Hematopoietic multipotent progenitor cell treated with erythropoietin and hydrocortisone succinate and interleukin-3 and kit ligand, for 15 days (in vitro differentiated cells): ENCODE measurements at regions not wholly inside any gene's neighbourhood (a gene's known extent, or its start where the extent isn't known, plus 50 kb on each side); places are given as distances from the start of the nearest gene placed in this dataset.
"Not testable (repeated sequence)": the region's sequence is repeated elsewhere in the genome, so short reads cannot be mapped to it uniquely, and the experiment has no call there.

Experiments used
- DNase-seq: peaks from one replicate; pipeline ENCODE4 v3.0.0-alpha.2; 2015; ENCODE audit warnings: low spot score

DNA sequence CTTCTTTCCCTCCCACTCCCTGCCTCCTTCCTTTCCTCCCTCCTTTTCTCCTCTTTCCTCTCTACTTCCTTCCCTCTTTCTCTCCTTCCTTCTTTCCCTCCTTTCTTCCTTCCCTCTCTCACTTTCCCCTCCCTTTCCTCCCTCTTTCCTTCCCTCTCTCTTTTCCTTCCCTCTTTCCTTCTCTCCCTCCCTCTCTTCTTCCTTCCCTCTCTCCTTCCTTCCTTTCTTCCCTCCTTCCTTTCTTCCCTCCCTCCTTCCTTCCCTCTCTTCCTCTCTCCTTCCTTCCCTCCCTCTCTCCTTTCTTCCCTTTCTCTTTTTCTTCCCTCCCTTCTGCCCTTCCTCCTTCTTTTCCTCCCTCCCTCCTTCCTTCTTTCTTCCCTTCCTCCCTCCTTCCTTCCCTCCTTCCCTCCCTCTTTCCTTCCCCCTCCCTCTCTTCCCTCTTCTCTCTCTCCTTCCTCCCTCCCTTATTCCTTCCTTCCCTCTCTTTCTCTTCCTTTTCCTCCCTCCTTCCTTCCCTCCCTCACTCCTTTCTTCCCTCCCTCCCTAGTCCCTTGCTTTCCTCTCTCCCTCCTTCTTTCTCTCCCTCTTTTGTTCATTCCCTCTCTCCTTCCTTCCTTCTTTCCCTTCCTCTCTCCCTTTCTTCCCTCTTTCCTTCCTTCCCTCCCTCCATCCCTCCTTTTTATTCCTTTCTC lies 443.9 kb downstream of the ZNF536 start:
- DNase-seq = no peak

DNA sequence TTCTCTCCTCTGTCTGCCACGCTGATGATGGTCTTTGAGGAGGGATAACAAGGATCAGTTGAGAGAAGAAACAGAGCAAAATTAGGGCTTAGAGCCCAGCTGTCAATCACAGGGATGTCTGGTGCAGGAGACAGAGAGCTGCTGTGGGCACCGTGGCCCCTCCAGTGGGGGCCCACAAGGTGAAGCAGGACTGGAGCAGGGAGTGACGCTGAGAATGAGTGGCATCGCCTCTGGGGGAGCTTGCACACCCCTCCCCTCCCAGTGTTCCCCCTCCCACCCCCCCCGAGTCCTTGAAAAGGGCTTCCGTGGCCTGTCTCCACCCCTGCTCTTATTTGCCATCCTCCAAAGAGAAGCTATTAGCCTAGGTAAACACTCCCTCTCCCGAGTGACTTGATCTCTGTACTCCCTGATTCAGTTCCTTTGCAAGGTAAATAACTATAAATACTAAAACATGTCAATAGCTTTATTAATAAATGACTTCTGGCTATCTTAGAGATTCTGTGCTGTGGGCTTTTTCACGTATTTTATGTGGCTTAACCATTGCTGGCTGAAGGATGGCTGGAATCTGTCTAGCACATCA lies 440.0 kb downstream of the ZNF536 start:
- DNase-seq = no peak

DNA sequence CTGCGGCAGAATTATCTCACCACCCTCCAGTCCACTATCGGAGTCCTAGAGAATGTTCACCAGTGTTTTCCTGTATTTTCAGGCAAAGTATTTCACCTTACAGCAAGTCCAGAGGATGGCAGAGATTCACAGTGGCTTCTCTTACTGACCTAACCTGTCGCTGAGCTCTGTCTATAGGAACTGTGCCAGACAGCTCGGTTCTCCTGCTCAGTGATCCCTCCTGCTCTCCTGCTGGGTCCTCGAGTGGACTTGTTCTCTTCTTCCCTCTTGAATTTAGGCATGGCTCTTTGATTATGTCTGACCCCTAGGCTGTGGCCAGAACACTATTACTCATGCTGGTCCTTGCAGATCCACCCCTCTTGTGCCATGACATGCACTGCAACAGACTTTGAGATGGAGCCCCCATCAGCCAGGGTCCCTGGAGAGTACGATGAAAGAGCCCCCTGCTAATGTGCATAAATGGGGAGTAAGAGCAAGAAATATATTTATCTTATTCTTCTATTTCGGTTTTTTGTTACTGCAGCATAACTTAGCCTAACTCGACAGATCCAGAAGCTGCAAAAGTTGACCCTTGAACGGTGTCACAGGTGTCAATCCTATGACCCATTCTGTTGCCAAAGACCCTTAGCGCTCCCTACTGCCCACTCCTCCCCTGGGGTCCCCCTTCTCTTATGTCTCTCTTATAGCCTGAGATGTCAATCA lies 439.4 kb downstream of the ZNF536 start:
- DNase-seq = no peak

DNA sequence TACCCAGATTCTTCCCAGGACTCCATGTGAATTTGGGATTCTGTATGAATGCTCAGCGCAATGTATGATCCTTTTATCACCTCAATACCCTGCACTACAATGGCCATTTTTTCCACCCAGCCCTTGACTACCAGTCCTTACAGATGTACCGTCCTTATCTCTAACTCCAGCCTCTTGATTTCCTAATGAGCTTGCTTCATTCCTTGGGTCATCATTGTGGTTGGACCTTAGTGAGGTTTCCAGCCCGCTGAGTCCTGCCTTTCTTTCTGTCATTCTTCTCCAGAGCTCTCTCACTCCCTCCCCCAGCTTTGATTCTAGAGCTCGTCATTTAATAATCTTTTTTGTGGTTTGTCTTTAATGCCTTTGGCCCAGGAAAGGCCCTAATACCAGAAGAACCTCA lies 438.5 kb downstream of the ZNF536 start:
- no peak for DNase-seq

DNA sequence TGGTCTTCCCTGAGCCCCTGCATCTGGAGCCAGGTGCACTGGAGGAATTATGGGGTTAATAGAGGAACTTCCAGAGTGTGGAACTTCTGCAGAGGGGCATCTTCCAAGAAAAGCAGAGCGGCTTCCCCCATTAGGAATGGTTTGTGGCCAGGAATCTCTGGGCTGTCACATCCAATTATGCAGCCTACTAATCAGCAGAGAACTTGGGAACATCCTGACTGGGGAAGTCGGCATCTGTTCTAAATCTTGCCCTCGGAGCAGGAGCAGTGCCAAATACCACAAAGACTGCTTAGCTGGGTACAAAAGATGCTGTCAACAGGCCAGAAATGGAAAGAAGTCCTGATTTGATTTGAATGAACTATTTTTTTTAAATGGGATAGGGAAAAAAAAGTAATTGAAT lies 435.1 kb downstream of the ZNF536 start:
- DNase-seq = no peak

DNA sequence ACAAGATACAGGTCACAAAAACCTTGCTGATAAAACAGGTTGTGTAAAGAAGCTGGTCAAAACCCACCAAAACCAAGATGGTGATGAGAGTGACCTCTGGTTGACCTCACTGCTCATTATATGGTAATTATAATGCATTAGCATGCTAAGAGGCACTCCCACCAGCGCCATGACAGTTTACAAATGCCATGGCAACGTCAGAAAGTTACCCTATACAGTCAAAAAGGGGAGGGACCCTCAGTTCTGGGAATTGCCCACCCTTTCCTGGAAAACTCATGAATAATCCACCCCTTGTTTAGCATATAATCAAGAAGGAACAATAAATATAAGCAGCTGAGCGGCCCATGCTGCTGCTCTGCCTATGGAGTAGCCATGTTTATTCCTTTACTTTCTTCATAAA lies 434.1 kb downstream of the ZNF536 start:
- DNase-seq = no peak

DNA sequence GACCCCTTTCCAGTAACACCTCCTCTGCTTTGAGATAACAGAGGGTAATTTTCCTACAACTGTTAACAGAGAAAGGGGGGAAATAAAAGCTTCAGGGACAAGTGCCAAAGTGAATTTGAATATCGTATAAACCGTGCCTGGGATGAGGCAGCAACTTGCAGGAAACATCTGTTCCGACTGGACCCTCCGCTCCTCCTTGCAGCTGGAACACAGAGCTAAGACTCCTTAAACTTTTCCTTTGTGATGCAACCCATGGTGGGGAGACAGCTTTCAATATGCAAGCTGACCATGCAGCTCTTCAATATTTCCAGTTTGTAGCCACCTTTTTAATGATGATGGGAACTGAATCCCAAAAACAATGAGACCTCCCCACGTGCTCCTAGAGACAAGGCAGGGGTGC lies 432.6 kb downstream of the ZNF536 start:
- DNase-seq = no peak

DNA sequence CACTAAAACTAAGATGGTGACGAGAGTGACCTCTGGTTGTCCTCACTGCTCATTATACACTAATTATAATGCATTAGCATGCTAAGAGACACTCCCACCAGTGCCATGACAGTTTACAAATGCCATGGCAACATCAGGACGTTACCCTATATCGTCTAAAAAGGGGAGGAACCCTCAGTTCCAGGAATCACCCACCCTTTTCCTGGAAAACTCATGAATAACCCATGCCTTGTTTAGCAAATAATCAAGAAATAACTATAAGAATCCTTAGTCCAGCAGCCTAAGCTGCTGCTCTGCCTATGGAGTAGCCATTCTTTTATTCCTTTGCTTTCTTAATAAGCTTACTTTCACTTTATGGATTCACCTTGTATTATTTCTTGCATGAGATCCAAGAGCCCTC lies 432.1 kb downstream of the ZNF536 start:
- DNase-seq = not testable (repeated sequence)

DNA sequence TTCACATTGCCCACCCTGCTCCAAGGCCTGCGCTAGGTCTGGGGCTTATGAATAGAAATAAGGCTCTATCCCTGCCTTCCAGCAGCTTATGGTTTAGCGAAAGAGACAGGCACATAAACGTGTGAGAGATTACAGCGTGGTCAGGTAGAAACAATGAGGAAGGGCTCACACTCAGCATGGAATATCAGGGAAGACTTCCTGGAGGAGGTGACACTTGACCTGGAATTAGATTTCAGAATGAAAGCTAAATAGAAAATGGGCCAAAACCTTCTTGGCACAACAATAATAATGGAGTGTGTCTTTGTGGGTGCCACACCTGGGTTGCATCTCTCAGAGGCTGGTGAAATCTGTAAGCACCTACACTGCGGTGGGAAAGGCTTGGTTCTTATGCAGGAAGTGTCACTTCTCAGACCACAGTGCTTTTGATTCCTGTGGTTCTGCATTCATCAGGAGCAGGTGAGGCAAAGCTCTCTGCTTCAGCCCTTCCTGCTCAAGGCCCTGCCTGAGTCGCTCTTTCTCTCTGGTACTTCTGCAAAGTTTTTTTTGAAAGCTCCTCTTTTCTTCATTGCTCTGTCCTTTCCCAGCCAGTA lies 430.3 kb downstream of the ZNF536 start:
- no peak for DNase-seq

DNA sequence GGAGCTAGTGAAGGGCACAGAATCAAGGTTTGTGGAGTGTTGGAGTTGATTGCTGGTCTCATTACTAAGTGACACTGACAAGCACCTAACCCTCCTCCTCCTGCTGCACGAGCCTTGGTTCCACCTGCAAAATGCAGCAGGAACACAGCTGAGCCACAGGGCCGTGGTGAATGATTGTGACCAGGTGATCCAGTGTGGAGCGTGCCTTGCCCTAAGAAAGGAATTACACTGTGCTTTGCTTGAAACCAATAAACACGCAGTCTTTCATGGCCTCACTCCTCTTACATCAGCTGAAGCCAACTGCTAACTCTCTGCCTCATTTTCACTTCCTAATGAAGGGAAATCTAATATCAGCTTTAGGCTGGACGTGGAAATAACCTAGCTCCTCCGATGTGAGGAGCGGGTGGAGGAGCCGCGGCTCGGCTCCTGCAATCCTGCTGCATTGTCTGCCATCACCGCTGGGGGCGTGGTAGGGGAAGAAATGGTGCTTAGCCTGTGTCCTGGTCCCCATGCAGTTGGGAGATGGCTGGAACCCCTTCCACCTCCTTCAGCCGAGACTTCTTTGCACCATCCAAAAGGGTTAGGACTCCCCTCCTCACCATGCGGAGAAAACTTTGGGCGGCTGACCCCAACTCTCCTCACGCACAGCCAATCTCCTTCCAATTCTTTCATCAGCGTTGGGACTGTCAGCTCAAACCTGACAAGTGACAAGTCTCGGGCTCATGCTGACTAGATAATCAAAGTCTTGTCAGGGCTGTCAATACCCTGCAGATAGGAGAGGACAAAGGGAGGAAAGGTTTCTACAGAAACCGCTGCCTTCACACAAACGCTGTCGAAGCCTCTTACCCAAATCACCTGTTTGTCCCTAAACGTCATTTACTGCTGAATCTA lies 427.9 kb downstream of the ZNF536 start:
- DNase-seq = peak; percentile 7

DNA sequence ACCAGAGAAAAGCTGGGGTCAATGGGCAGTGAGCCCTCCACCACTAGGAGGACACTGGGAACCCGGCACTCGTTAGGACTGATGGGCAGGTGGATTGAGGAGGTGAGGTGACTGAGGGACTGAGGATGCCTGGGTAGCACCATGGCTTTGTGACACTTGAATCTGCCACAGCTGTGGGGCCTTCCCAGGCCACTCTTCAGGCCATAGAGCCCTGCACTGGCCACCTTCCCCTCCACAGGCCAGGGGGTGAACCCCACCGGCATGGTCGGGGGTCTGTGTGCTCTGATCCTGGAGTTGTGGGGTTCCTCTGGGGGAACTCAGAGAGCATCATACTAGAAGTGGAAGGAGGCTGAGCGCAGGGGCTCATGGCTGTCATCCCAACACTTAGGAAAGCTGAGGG lies 423.5 kb downstream of the ZNF536 start:
- no peak for DNase-seq

DNA sequence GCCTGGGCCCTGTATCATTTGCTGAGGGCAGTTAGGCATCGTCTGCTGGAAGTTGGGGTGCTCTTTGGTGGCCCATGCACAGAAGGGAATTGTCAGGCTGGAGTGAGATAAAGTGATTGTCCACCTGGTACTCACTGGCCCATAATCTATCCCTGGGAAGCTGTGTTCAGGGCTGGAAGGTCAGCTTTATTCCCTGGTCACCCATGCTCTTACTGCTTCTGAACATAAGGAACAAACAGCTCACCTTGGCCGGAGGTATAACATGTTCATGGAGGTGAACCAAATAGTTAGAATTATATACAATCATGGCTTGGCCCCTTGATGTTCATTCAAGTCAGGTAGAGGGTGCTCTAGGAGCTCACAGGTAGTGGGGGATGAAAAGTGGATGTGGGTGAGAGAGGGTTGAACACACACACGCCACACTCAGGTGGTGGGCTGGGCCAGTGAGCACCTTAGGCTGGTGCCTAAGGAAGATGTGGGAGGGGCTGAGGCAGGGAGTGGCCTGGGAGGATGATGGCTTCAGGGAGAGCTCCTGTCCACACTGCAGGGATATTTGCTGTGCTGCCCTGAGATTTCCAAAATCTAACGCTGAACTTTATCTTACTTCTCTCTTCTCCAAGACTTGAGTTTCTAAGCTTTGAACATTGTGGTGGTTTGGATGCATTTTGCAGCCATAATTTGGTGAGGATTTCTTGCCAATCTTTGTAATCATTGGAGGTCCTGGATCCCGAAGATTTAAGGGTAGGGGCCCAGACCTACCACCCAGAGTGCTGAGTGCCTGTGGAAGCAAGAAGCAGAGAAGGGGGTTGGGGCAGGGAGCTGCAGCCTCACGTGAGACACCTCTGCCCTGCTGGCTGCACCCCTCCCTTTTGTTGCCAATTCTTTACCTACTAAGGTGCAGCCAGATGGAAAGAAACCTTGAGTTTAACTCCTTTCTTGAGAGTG lies 420.6 kb downstream of the ZNF536 start:
- DNase-seq = no peak

DNA sequence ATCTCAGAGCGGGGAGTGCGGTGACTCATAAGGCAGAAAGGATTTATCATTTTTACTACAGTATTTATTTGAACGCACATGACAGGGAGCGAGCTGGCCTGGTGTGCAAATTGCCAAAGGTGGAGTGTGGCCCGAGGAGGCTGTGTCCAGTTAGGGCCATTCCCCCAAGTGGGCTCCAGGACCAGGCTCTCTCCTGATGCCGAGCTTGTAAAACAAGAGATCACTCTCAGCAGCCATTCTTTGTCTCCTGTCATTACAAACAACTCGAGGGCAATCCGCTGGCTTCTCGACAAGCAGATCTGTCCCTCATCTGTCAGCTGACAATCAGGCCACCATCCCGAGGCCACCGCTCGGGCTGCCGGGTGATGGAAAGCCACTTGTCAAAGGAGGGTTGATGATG lies 418.9 kb downstream of the ZNF536 start:
- no peak for DNase-seq

DNA sequence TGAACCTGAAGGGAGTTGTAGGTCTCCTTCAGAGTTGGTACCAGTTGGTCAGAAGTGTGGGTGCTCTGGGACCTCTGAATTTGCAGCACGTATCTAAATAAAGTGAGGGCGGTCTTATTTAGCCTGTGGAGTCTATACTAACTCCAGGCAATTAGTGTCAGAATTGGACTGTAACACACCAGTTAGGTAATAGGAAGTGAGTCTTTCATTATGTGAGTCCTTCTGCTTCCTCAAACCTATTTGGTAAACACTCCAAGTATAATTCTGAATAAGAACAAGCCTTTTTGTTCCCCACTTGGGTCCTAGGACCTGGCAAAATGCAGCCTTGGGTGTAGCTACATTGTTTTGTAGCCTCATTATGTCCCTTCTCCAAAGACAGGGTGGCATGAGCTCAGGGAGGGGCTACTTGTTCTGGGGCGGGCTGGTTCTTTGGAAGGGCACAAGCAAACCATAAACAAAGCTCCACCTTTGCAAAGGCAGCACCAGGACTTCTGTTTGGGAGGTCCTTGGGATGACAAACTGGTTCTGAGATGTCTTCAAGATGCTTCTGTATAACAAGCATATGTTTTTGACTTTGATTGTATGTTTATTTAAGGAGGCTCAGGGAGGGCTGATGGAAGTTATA lies 418.0 kb downstream of the ZNF536 start:
- no peak for DNase-seq

DNA sequence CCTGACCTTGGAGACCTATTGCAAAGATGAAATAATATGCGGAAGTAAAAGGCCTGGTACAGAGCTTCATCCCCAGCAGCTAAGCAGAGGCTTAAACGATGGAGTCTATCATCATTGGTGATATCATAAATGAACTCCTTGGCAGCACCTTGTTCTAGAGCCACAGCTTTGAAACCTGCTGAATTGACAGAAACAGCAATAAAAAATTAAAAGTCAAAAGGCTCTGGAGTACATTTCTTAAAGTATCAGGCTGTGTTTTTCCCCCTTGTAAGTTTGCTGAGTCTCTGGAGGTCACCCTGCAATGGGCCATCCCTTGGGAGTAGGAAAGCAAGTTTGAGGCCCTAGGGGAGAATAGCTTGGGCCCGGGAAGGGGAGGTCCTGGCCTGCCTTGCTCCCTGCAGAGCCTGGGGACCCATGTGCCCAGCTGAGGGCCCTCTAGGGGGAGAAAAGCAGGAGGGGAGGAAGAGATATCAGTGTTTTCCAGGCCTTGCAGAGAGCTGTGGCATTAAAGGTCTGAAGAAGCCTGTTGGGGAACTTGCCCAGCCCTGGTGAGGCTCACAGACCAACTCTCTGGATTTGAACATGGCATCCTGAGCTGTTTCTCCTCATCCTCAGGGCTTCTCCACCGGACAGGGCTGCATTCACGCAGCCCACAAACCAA lies 416.1 kb downstream of the ZNF536 start:
- DNase-seq = no peak

DNA sequence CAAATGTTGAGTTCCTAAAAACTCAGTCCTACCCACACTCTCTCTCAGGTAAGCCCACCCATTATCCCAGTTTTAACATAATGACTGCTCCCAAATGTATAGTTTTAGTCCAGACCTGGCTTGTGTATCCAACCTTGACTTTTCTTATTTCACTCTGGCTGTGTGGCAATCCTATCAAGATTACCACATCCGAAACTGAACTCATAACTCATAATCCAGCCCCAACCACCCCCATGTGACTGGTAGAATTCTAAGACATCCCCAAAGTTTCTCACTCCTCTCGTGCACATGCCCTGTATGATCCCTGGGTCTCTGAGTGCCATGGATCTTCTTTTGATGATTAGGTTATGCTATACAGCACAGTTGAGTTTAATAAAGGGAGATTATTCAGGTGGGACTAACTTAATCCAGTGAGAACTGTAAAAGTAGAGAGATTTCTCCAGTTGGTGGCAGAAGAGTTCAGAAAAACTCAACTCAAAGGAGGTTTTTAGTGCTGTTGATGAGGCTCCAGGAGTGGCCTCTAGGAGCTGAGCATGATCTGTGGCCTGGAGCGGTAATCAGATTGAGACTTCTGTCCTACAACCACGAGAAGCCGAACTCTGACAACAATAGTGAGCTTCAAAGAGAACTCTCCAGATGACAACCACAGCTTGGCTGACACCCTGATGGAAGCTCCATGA lies 413.4 kb downstream of the ZNF536 start:
- no peak for DNase-seq

DNA sequence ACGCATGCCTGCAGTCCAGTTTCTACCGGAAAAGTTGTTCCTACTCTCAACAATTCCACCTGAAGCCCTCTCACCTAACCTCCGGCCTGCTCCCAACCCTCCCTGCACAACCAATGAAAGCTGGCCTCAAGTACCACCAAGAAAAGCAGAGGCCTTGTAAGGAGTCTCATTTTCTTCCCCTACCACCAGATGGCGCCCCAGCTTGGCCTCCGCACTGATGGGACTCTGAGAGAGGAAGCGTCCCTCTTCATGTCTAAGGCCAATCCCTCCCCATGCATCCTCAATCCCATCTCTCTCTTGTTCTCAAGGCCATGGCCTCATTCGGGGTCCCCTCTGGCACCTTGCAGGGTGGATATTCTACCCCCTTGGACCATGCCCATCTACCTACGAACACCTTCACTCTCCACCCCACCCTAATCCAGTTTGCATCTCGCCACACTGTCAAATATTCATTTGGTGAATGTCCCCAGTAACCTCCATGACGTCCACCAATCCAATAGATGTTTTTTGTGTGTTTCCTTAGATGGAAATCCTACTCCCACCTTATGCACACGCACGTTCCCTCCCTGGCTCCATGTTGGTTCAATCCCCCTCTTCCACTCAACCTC lies 412.8 kb downstream of the ZNF536 start:
- peak; percentile 26 for DNase-seq

DNA sequence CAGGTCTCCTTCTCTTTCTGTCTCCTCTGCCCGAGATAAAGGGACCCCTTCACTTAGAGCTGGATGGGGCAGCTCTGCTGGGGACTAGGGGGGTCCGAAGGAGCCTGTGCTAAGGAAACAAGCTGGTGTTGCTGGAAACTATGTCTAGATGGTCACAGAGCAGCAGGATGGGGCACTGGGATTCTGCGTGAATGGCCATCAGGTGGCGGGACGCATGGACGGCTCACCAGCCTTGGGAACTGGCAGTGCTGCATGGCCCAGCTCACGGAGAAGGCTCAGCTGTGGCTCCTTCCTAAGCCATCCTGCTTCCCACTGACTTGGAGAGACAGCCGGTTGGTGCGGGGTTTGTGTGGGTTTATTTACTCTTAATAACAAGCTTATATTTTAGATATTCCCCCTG lies 411.8 kb downstream of the ZNF536 start:
- no peak for DNase-seq

DNA sequence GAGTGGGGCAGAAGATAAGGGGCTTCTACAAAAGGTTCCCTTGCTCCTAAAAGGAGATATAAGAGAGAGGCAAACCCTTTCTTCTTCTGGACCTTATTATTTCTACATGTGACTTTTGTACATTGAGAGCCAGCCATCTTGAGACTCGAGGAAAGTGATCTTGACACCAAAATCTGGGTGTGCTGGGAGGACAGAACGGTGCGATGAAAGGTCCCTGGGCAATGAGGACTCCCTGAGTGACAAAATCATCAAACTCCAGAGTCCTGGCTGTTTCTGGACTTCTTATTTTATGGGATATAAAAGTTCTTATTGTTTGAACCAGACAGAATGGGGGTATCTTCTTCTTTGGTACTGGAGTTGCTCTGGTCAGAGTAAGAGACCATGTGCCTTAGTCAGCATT lies 411.0 kb downstream of the ZNF536 start:
- no peak for DNase-seq
